CD4-positive, alpha-beta T cell treated with Interleukin-6 at 100 ng/mL for 8 hours (primary cell): ENCODE measurements at regions not wholly inside any gene's neighbourhood (a gene's known extent, or its start where the extent isn't known, plus 50 kb on each side); places are given as distances from the start of the nearest gene placed in this dataset.
"Not testable (repeated sequence)": the region's sequence is repeated elsewhere in the genome, so short reads cannot be mapped to it uniquely, and the experiment has no call there.

Experiments
- DNase-seq: peaks from one replicate; pipeline ENCODE4 v3.0.0-alpha.2; 2020; ENCODE audit warnings: mixed read lengths, low spot score

- no peak for DNase-seq
Measured at GRCh38 chr2:236899146-236899545, 186.5 kb upstream of the COPS8 start.

- DNase-seq, result no peak
Measured at GRCh38 chr2:236899950-236900640, 185.6 kb upstream of the COPS8 start.

- DNase-seq, result no peak
Measured at GRCh38 chr2:236901956-236902355, 183.7 kb upstream of the COPS8 start.

GRCh38 chr2:236903978-236904377 lies 181.7 kb upstream of the COPS8 start:
- no peak for DNase-seq

- DNase-seq, result no peak
Measured at GRCh38 chr2:236904389-236905263, 181.1 kb upstream of the COPS8 start.

GRCh38 chr2:236905976-236906375 lies 179.7 kb upstream of the COPS8 start:
- no peak for DNase-seq

- DNase-seq, result no peak
Measured at GRCh38 chr2:236908439-236909192, 177.1 kb upstream of the COPS8 start.

GRCh38 chr2:236909193-236909504 lies 176.5 kb upstream of the COPS8 start:
- DNase-seq, result no peak

- DNase-seq, result no peak
Measured at GRCh38 chr2:236909802-236910201, 175.9 kb upstream of the COPS8 start.

GRCh38 chr2:236910781-236911495 lies 174.8 kb upstream of the COPS8 start:
- no peak for DNase-seq

- no peak for DNase-seq
Measured at GRCh38 chr2:236912326-236913120, 173.2 kb upstream of the COPS8 start.

GRCh38 chr2:236915186-236915585 lies 170.5 kb upstream of the COPS8 start:
- DNase-seq, result no peak

- DNase-seq, result no peak
Measured at GRCh38 chr2:236915726-236916125, 170.0 kb upstream of the COPS8 start.

GRCh38 chr2:236916181-236916580 lies 169.5 kb upstream of the COPS8 start:
- no peak for DNase-seq

GRCh38 chr2:236916651-236917050 lies 169.0 kb upstream of the COPS8 start:
- no peak for DNase-seq

GRCh38 chr2:236917164-236917563 lies 168.5 kb upstream of the COPS8 start:
- no peak for DNase-seq

- no peak for DNase-seq
Measured at GRCh38 chr2:236918545-236918944, 167.1 kb upstream of the COPS8 start.

- no peak for DNase-seq
Measured at GRCh38 chr2:236919209-236919608, 166.5 kb upstream of the COPS8 start.

- not testable (repeated sequence) for DNase-seq
Measured at GRCh38 chr2:236919801-236920379, 165.8 kb upstream of the COPS8 start.

GRCh38 chr2:236922061-236922460 lies 163.6 kb upstream of the COPS8 start:
- DNase-seq, result no peak
